Astrocyte of the cerebellum (primary cell): ENCODE measurements at regions not wholly inside any gene's neighbourhood (a gene's known extent, or its start where the extent isn't known, plus 50 kb on each side); places are given as distances from the start of the nearest gene placed in this dataset.

ENCODE experiments used
- DNase-seq: peaks from one replicate; pipeline ENCODE4 v3.0.0-alpha.2; 2011; ENCODE audit warnings: low read depth
- H3K4me3 ChIP-seq: 2 replicates; pipeline ENCODE4 v1.5.1; 2011; ENCODE audit warnings: mild to moderate bottlenecking, low read depth, low read length, moderate library complexity
- CTCF ChIP-seq: IDR thresholded peaks from 2 replicates; pipeline ENCODE4 v1.5.1; 2012; ENCODE audit warnings: low read length, low read depth, moderate library complexity, mild to moderate bottlenecking; ENCODE audit errors: missing control alignments
- in situ Hi-C: cut with HindIII; loops from 2 replicates; pipeline ENCODE4 v1.10.0; 2017; ENCODE audit warnings: low sequenced_read_pairs

- H3K4me3 ChIP-seq = no peak overlapping the region
- TF ChIP-seq CTCF = no peak
These were observed 204.9 kb upstream of the DUSP10 start for GRCh38 chr1:221946768-221947167.

GRCh38 chr1:221945669-221946068 lies 203.8 kb upstream of the DUSP10 start:
- H3K4me3 ChIP-seq = no peak overlapping the region
- no peak for TF ChIP-seq CTCF
- in situ Hi-C loops = no loop called here
- DNase-seq = no peak

More at GRCh38 chr1:221946768-221947167, 204.9 kb upstream of the DUSP10 start:
- no peak for DNase-seq
- in situ Hi-C loops = no loop called here

- in situ Hi-C loops = no loop called here
- no peak overlapping the region for H3K4me3 ChIP-seq
- no peak for DNase-seq
- TF ChIP-seq CTCF = no peak
These were observed 202.5 kb upstream of the DUSP10 start for GRCh38 chr1:221944247-221944870.

GRCh38 chr1:221940631-221941030 lies 198.7 kb upstream of the DUSP10 start:
- in situ Hi-C loops = no loop called here
- no peak for TF ChIP-seq CTCF
- no peak for DNase-seq
- H3K4me3 ChIP-seq = no peak overlapping the region

- TF ChIP-seq CTCF = no peak
- DNase-seq = no peak
- in situ Hi-C loops = no loop called here
- no peak overlapping the region for H3K4me3 ChIP-seq
These were observed 197.7 kb upstream of the DUSP10 start for GRCh38 chr1:221939607-221940006.

- H3K4me3 ChIP-seq = no peak overlapping the region
- no peak for DNase-seq
- TF ChIP-seq CTCF = no peak
- in situ Hi-C loops = no loop called here
These were observed 195.5 kb upstream of the DUSP10 start for GRCh38 chr1:221937155-221937953.
